ENCODE measurements at regions not wholly inside any gene's neighbourhood (a gene's known extent, or its start where the extent isn't known, plus 50 kb on each side); places are given as distances from the start of the nearest gene placed in this dataset.

DNA sequence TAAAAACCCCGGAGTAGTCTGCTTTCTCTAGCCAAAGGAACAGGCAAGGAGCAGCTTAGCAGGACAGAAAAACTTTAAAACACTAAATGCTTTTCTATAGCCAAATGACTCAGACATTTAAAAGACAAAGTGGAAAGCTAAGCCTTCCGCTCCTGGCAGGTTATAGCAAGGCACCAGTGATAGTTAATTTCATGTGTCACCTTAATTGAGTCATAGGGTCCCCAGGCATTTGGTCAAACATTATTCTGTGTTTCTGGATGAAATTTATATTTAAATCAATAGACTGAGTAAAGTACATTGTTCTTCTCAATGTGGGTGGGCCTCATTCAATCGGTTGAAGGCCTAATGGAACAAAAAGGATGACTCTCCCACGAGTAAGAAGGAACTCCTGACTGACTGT, 885.7 kb upstream of the ADGRL3 start:
- 62 to 81% (median 73%) methylated on average over 4 of the region's 4 CpGs for WGBS, 3 donors
- no peaks in the 10 kb centered on the region for H3K36me3 ChIP-seq (ENCODE audit: control insufficient read depth in 3 of 3, insufficient read depth in 2 of 3, low read depth in 1 of 3, low read length in 3 of 3)
- H3K4me3 ChIP-seq (ENCODE audit: low read depth in 1 of 3, low read length in 3 of 3) = no peak overlapping the region
- no peak overlapping the region for H3K27ac ChIP-seq (ENCODE audit: low read depth in 1 of 3, low read length in 2 of 3)
- no peaks in the 10 kb centered on the region for H3K27me3 ChIP-seq (ENCODE audit: control insufficient read depth in 3 of 3, insufficient read depth in 3 of 3, low read length in 3 of 3)
- H3K9me3 ChIP-seq (ENCODE audit: control insufficient read depth in 2 of 2, insufficient read depth in 1 of 2, low read depth in 1 of 2, low read length in 1 of 2) = no peaks in the 10 kb centered on the region
- FAIRE-seq (no peak), DNase-seq (no peak)
- H3K4me1 ChIP-seq (ENCODE audit: control insufficient read depth in 3 of 3, insufficient read depth in 2 of 3, low read depth in 1 of 3, low read length in 2 of 3) = no peaks in the 10 kb centered on the region

DNA sequence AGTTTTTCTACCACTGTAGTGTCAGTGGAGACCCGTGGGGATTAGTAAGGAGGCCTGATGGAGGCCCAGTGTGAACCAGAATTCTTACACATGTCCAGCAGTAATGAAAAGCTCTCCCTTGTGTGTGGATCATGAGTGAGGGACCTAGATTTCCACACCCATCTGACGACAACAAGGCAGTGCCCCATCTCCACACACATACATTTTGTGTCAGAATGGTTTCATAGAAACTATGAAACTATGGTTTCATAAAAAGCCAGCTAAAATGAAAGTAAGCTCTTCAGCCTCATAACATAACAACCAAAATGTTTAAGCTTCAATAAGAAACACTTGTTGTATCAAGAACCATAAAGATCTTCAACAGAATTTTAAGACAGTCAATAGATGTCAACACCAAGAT, 884.5 kb upstream of the ADGRL3 start:
- no peak for DNase-seq
- Histone ChIP-seq H3K27me3 (ENCODE audit: control insufficient read depth in 3 of 3, insufficient read depth in 3 of 3, low read length in 3 of 3) (no peaks in the 10 kb centered on the region), H3K4me3 (ENCODE audit: low read depth in 1 of 3, low read length in 3 of 3) (no peak overlapping the region), H3K9me3 (ENCODE audit: control insufficient read depth in 2 of 2, insufficient read depth in 1 of 2, low read depth in 1 of 2, low read length in 1 of 2) (no peaks in the 10 kb centered on the region), H3K36me3 (ENCODE audit: control insufficient read depth in 3 of 3, insufficient read depth in 2 of 3, low read depth in 1 of 3, low read length in 3 of 3) (no peaks in the 10 kb centered on the region), H3K4me1 (ENCODE audit: control insufficient read depth in 3 of 3, insufficient read depth in 2 of 3, low read depth in 1 of 3, low read length in 2 of 3) (no peaks in the 10 kb centered on the region), H3K27ac (ENCODE audit: low read depth in 1 of 3, low read length in 2 of 3) (no peak overlapping the region)
- WGBS, 3 donors = 65 to 83% (median 71%) methylated on average over 2 of the region's 2 CpGs
- FAIRE-seq = no peak

DNA sequence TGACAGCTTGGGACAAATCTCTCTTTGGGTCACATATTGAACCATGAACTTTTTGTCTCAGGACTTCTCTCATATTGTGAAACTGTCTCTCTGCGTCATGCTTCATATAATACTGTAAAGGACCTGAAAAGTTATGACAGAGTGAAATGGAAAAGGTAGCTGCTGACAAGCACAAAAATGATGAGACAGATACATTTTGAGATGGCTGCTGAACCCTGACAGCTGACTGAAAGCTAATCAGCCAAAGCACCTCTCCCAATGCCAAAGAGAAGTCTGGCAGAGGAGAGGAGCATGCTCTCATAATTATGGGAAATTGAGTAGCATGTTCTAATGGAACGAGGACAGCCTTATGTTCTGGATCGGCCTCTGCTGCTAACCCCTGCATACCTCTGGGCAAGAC, 873.4 kb upstream of the ADGRL3 start:
- FAIRE-seq = no peak
- 78 to 84% (median 81%) methylated on average over 3 of the region's 3 CpGs for WGBS, 3 donors
- no peaks in the 10 kb centered on the region for H3K4me1 ChIP-seq (ENCODE audit: control insufficient read depth in 3 of 3, insufficient read depth in 2 of 3, low read depth in 1 of 3, low read length in 2 of 3)

DNA sequence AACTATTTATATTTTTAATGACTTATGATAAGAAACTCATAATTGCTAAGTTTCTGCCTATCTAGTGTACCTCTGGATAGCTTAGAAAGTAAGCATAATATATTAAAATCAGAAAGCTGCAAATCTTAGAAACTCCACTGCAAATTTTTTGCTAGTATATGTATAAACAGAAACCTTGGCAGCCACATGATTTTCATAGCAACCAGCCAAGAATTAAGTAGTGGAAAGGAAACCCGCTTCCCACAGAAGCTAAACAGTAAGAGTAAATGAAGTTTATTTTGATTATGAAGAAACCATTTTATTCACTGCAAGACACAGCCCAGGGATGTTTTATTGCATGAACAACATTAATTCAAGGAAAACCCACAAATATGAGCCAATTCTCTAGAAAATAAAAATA, 872.5 kb upstream of the ADGRL3 start:
- no peak for DNase-seq
- FAIRE-seq = no peak
- H3K9me3 ChIP-seq (ENCODE audit: control insufficient read depth in 2 of 2, insufficient read depth in 1 of 2, low read depth in 1 of 2, low read length in 1 of 2) = no peaks in the 10 kb centered on the region
- no peaks in the 10 kb centered on the region for H3K4me1 ChIP-seq (ENCODE audit: control insufficient read depth in 3 of 3, insufficient read depth in 2 of 3, low read depth in 1 of 3, low read length in 2 of 3)
- no peaks in the 10 kb centered on the region for H3K36me3 ChIP-seq (ENCODE audit: control insufficient read depth in 3 of 3, insufficient read depth in 2 of 3, low read depth in 1 of 3, low read length in 3 of 3)
- no peak overlapping the region for H3K4me3 ChIP-seq (ENCODE audit: low read depth in 1 of 3, low read length in 3 of 3)
- no peak overlapping the region for H3K27ac ChIP-seq (ENCODE audit: low read depth in 1 of 3, low read length in 2 of 3)
- no peaks in the 10 kb centered on the region for H3K27me3 ChIP-seq (ENCODE audit: control insufficient read depth in 3 of 3, insufficient read depth in 3 of 3, low read length in 3 of 3)
- WGBS, 3 donors = 47 to 74% (median 63%) methylated on average over 1 of the region's 1 CpG

More for the DNA sequence above, 873.4 kb upstream of the ADGRL3 start:
- H3K27ac ChIP-seq (ENCODE audit: low read depth in 1 of 3, low read length in 2 of 3) = no peak overlapping the region
- no peaks in the 10 kb centered on the region for H3K27me3 ChIP-seq (ENCODE audit: control insufficient read depth in 3 of 3, insufficient read depth in 3 of 3, low read length in 3 of 3)
- H3K36me3 ChIP-seq (ENCODE audit: control insufficient read depth in 3 of 3, insufficient read depth in 2 of 3, low read depth in 1 of 3, low read length in 3 of 3) = no peaks in the 10 kb centered on the region
- no peaks in the 10 kb centered on the region for H3K9me3 ChIP-seq (ENCODE audit: control insufficient read depth in 2 of 2, insufficient read depth in 1 of 2, low read depth in 1 of 2, low read length in 1 of 2)
- DNase-seq = no peak
- H3K4me3 ChIP-seq (ENCODE audit: low read depth in 1 of 3, low read length in 3 of 3) = no peak overlapping the region

DNA sequence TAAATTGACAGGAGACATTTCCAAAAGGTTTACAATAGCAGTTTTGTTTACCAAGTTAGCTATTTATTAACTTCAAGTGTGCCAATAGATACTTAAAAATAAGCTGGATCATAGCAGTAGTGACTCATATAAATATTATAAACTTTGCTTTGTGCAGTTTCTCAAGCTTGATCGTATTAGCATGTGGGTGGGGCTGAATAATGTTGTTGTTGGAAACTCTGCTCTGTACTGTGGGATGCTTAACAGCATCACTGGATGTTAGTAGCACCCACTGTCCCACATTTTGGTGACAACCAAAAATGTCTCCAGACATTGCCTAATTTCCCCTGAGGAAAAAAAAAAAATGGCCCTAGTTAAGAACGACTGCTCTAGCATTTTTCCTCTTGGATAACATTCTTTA, 855.2 kb upstream of the ADGRL3 start:
- 28 to 37% (median 31%) methylated on average over 2 of the region's 2 CpGs for WGBS, 3 donors
- H3K9me3 ChIP-seq (ENCODE audit: control insufficient read depth in 2 of 2, insufficient read depth in 1 of 2, low read depth in 1 of 2, low read length in 1 of 2) = no peaks in the 10 kb centered on the region
- no peaks in the 10 kb centered on the region for H3K4me1 ChIP-seq (ENCODE audit: control insufficient read depth in 3 of 3, insufficient read depth in 2 of 3, low read depth in 1 of 3, low read length in 2 of 3)
- no peaks in the 10 kb centered on the region for H3K27me3 ChIP-seq (ENCODE audit: control insufficient read depth in 3 of 3, insufficient read depth in 3 of 3, low read length in 3 of 3)
- no peak overlapping the region for H3K27ac ChIP-seq (ENCODE audit: low read depth in 1 of 3, low read length in 2 of 3)
- FAIRE-seq = no peak
- H3K36me3 ChIP-seq (ENCODE audit: control insufficient read depth in 3 of 3, insufficient read depth in 2 of 3, low read depth in 1 of 3, low read length in 3 of 3) = no peaks in the 10 kb centered on the region
- no peak overlapping the region for H3K4me3 ChIP-seq (ENCODE audit: low read depth in 1 of 3, low read length in 3 of 3)
- no peak for DNase-seq

DNA sequence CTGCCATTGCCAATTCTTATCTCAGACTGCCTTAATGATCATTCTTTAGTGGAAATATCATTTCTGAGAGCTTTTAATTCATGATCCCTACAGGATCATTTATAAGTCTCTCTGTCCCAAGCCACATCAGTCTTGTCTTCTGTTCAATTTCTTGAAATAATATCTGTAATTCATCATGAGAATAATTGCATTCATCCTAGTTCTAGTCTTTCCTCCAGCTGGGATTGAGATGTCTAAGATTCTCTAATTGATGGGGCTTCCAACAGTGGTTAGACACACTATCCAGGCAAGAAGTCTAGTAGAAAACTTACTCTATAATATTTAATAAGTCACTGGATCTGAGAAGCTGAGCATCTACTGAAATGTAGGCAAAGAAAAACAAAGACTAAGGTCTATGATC, 854.7 kb upstream of the ADGRL3 start:
- no peaks in the 10 kb centered on the region for H3K9me3 ChIP-seq (ENCODE audit: control insufficient read depth in 2 of 2, insufficient read depth in 1 of 2, low read depth in 1 of 2, low read length in 1 of 2)
- no peaks in the 10 kb centered on the region for H3K27me3 ChIP-seq (ENCODE audit: control insufficient read depth in 3 of 3, insufficient read depth in 3 of 3, low read length in 3 of 3)
- H3K4me1 ChIP-seq (ENCODE audit: control insufficient read depth in 3 of 3, insufficient read depth in 2 of 3, low read depth in 1 of 3, low read length in 2 of 3) = no peaks in the 10 kb centered on the region
- no peak overlapping the region for H3K27ac ChIP-seq (ENCODE audit: low read depth in 1 of 3, low read length in 2 of 3)
- DNase-seq (no peak), FAIRE-seq (no peak)
- H3K36me3 ChIP-seq (ENCODE audit: control insufficient read depth in 3 of 3, insufficient read depth in 2 of 3, low read depth in 1 of 3, low read length in 3 of 3) = no peaks in the 10 kb centered on the region
- no peak overlapping the region for H3K4me3 ChIP-seq (ENCODE audit: low read depth in 1 of 3, low read length in 3 of 3)

DNA sequence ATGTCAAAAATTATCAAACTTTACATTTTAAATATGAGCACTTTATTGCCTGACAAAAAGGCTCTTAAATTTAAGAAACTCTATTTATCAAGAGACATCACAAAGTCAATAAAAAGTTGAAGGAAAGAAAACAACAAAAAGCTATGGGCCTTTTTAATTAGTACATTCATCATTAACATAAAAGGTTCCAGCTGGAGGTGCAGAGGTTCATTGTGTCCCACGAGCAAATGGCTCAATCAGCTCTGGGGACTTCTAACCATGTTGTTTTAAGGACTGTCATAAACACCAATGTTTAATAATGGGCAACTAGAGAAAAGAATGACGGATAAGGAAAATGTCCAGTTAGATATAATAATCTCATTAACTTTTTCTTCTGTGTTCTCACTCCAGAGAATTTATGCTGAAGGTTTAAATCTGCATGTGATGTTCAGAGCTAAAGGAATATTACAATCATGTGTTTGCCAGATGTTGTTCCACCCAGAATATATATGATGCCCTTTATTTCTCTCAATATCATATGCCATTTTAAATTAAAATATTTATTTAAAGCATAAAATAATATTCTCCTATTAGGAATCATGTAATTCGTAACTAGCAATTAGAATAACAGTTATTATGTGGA, 840.3 kb upstream of the ADGRL3 start:
- FAIRE-seq = no peak
- 51 to 59% (median 52%) methylated on average over 3 of the region's 3 CpGs for WGBS, 3 donors
- H3K4me3 ChIP-seq (ENCODE audit: low read depth in 1 of 3, low read length in 3 of 3) = no peak overlapping the region

DNA sequence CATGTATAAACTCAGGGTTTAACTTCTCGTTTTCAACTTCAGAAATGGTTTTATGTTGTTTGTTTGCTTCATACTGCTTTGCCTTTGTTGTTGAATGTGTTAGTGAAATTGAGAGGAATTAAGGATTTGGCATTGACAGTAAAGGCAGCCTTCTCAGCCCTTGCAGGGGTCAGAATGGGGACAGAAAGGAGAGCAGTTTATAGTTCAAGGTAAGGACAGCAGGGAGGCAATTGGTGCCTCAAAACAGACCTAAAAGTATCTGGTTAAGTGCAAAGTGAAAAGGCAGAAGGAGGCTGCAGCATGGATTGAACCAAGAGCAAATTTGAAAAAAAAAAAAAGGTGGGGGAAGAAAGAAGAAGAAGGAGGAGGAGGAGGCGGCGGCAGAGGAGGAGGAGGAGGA, 835.0 kb upstream of the ADGRL3 start:
- Histone ChIP-seq H3K27ac (ENCODE audit: low read depth in 1 of 3, low read length in 2 of 3) (no peak overlapping the region), H3K9me3 (ENCODE audit: control insufficient read depth in 2 of 2, insufficient read depth in 1 of 2, low read depth in 1 of 2, low read length in 1 of 2) (no peaks in the 10 kb centered on the region), H3K36me3 (ENCODE audit: control insufficient read depth in 3 of 3, insufficient read depth in 2 of 3, low read depth in 1 of 3, low read length in 3 of 3) (no peaks in the 10 kb centered on the region), H3K27me3 (ENCODE audit: control insufficient read depth in 3 of 3, insufficient read depth in 3 of 3, low read length in 3 of 3) (no peaks in the 10 kb centered on the region), H3K4me3 (ENCODE audit: low read depth in 1 of 3, low read length in 3 of 3) (no peak overlapping the region), H3K4me1 (ENCODE audit: control insufficient read depth in 3 of 3, insufficient read depth in 2 of 3, low read depth in 1 of 3, low read length in 2 of 3) (no peaks in the 10 kb centered on the region)
- 67 to 73% (median 71%) methylated on average over 3 of the region's 3 CpGs for WGBS, 3 donors
- DNase-seq = no peak
- FAIRE-seq = no peak

More for the DNA sequence above, 840.3 kb upstream of the ADGRL3 start:
- no peaks in the 10 kb centered on the region for H3K4me1 ChIP-seq (ENCODE audit: control insufficient read depth in 3 of 3, insufficient read depth in 2 of 3, low read depth in 1 of 3, low read length in 2 of 3)
- no peak overlapping the region for H3K27ac ChIP-seq (ENCODE audit: low read depth in 1 of 3, low read length in 2 of 3)
- no peaks in the 10 kb centered on the region for H3K9me3 ChIP-seq (ENCODE audit: control insufficient read depth in 2 of 2, insufficient read depth in 1 of 2, low read depth in 1 of 2, low read length in 1 of 2)
- H3K36me3 ChIP-seq (ENCODE audit: control insufficient read depth in 3 of 3, insufficient read depth in 2 of 3, low read depth in 1 of 3, low read length in 3 of 3) = no peaks in the 10 kb centered on the region
- no peaks in the 10 kb centered on the region for H3K27me3 ChIP-seq (ENCODE audit: control insufficient read depth in 3 of 3, insufficient read depth in 3 of 3, low read length in 3 of 3)
- DNase-seq = no peak

DNA sequence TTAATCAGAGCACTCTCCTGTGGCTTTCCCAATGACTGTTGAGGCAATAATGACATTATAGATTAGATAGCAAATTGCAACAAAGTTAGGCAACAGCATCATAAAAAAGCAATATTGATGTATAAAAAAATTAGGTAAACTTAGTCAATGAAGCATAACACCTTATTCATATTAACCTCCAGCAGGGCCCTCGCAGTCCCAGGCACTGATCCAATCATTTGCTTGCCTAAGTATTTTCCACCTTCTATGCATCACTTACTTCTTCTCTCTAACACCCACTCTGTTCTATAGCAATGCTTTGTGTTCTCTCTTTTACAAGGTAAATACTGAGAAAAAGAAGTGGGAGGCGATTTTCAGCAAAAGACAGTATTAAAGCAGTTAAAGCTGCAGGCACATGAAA, 833.5 kb upstream of the ADGRL3 start:
- H3K9me3 ChIP-seq (ENCODE audit: control insufficient read depth in 2 of 2, insufficient read depth in 1 of 2, low read depth in 1 of 2, low read length in 1 of 2) = no peaks in the 10 kb centered on the region
- no peaks in the 10 kb centered on the region for H3K4me1 ChIP-seq (ENCODE audit: control insufficient read depth in 3 of 3, insufficient read depth in 2 of 3, low read depth in 1 of 3, low read length in 2 of 3)
- no peak overlapping the region for H3K27ac ChIP-seq (ENCODE audit: low read depth in 1 of 3, low read length in 2 of 3)
- DNase-seq = no peak
- FAIRE-seq = no peak
- WGBS, 3 donors = 47 to 77% (median 54%) methylated on average over 2 of the region's 2 CpGs
- no peaks in the 10 kb centered on the region for H3K27me3 ChIP-seq (ENCODE audit: control insufficient read depth in 3 of 3, insufficient read depth in 3 of 3, low read length in 3 of 3)
- no peaks in the 10 kb centered on the region for H3K36me3 ChIP-seq (ENCODE audit: control insufficient read depth in 3 of 3, insufficient read depth in 2 of 3, low read depth in 1 of 3, low read length in 3 of 3)
- no peak overlapping the region for H3K4me3 ChIP-seq (ENCODE audit: low read depth in 1 of 3, low read length in 3 of 3)
